Ovary (tissue), 7 donors: ENCODE measurements at regions not wholly inside any gene's neighbourhood (a gene's known extent, or its start where the extent isn't known, plus 50 kb on each side); places are given as distances from the start of the nearest gene placed in this dataset.

Experiments
- DNase-seq, 5 donors: peaks; one replicate each; pipeline ENCODE4 v3.0.0-alpha.2; 2019 to 2020
- H3K27ac ChIP-seq, 2 donors: fragments of 200-600 bp; one replicate each; pipeline versions ENCODE4 v1.5.1 to v1.8.0; 2019 to 2022
- H3K27me3 ChIP-seq: fragments of 200-600 bp; one replicate; pipeline ENCODE4 v1.8.0; 2022
- H3K36me3 ChIP-seq: fragments of 200-600 bp; sonication (generic); one replicate; pipeline ENCODE4 v1.5.1; 2019
- H3K4me1 ChIP-seq: one replicate; pipeline ENCODE4 v1.8.1; 2013; ENCODE audit warnings: mild to moderate bottlenecking, moderate library complexity; ENCODE audit not compliant: insufficient read depth
- H3K4me3 ChIP-seq: fragments of 200-600 bp; sonication (generic); one replicate; pipeline ENCODE4 v1.5.1; 2017
- H3K9me3 ChIP-seq, 2 donors: fragments of 200-600 bp in 1 of 2; sonication (generic) in 1 of 2; one replicate each; pipeline versions ENCODE4 v1.5.1 to v1.8.1; 2013 to 2019; ENCODE audit warnings: mild to moderate bottlenecking in 1 of 2, moderate library complexity in 1 of 2
- CTCF ChIP-seq, 3 donors: fragments of 450-650 bp in 2 of 3; fragments of 200-600 bp in 1 of 3; IDR thresholded peaks; one replicate each; pipeline versions ENCODE4 v1.5.1 to v1.8.0; 2016 to 2022; ENCODE audit warnings: antibody characterized with exemption in 3 of 3, mild to moderate bottlenecking in 1 of 3
- EP300 ChIP-seq: sonication (generic); formaldehyde crosslinking; IDR thresholded peaks from one replicate; pipeline ENCODE4 v1.6.1; 2017; ENCODE audit warnings: antibody characterized with exemption
- POLR2A ChIP-seq: fragments of 450-650 bp; IDR thresholded peaks from one replicate; pipeline ENCODE4 v1.6.1; 2017; ENCODE audit warnings: antibody characterized with exemption, mild to moderate bottlenecking, moderate library complexity
- WGBS, 3 donors: extraction: QIAGEN DNeasy Blood & Tissue Kit in 1 of 3; methylation state at CpG; one replicate each; pipeline versions ENCODE4 v1.1.5 to v1.1.7; 2013 to 2017; 5-methylcytosine and 5-hydroxymethylcytosine counted together
- intact Hi-C, 4 donors: fragments of 100-400 bp; cut with DNase I; formaldehyde crosslinking; loops; one replicate each; pipeline versions ENCODE4 v1.11.0 to v1.15.1; 2022 to 2023
- donor health status: DM: no; HTN: no; CAD: no; lungs with moderate emphysema.
- donor health status: DM: no; HTN: no; CAD: no.
- donor health status: Bipolar disorder and iron deficiency.
- donor health status: DM: no; HTN: no; CAD: no.
- donor health status: DM: yes; HTN: yes; CAD: no.

GRCh38 chr3:99410789-99411311 lies 227.5 kb upstream of the COL8A1 start:
- 15 to 24% (median 19%) methylated on average over 7 of the region's 7 CpGs for WGBS, 3 donors

GRCh38 chr3:99409961-99410360 lies 228.4 kb upstream of the COL8A1 start:
- DNase-seq, result no peak
- Histone ChIP-seq H3K27ac (no peak overlapping the region), H3K27me3 (no peaks in the 10 kb centered on the region), H3K4me1 (no peaks in the 10 kb centered on the region), H3K9me3 (no peaks in the 10 kb centered on the region), H3K4me3 (no peak overlapping the region), H3K36me3 (no peaks in the 10 kb centered on the region)
- intact Hi-C loops, result no loop called here
- TF ChIP-seq CTCF (IDR thresholded peaks at IDR 0.05) (no peak), POLR2A (no peak), EP300 (no peak)
- 97 to 100% (median 100%) methylated on average over 1 of the region's 1 CpG for WGBS, 3 donors

More at GRCh38 chr3:99410789-99411311, 227.5 kb upstream of the COL8A1 start:
- no peaks in the 10 kb centered on the region for H3K27me3 ChIP-seq
- intact Hi-C loops, result no loop called here
- no peaks in the 10 kb centered on the region for H3K9me3 ChIP-seq
- H3K4me3 ChIP-seq, result no peak overlapping the region
- TF ChIP-seq EP300, result no peak
- no peak for TF ChIP-seq POLR2A
- TF ChIP-seq CTCF (IDR thresholded peaks at IDR 0.05), result no peak
- DNase-seq, result no peak
- H3K4me1 ChIP-seq, result no peaks in the 10 kb centered on the region
- H3K27ac ChIP-seq, result no peak overlapping the region
- H3K36me3 ChIP-seq, result no peaks in the 10 kb centered on the region

- Histone ChIP-seq H3K27me3 (no peaks in the 10 kb centered on the region), H3K27ac (no peak overlapping the region), H3K4me3 (no peak overlapping the region), H3K36me3 (no peaks in the 10 kb centered on the region), H3K9me3 (no peaks in the 10 kb centered on the region), H3K4me1 (no peaks in the 10 kb centered on the region)
- 79 to 82% (median 81%) methylated on average over 4 of the region's 4 CpGs for WGBS, 3 donors
- no peak for TF ChIP-seq POLR2A
- no peak for TF ChIP-seq EP300
- no peak for TF ChIP-seq CTCF (IDR thresholded peaks at IDR 0.05)
- intact Hi-C loops, result no loop called here
- no peak for DNase-seq
Observed at GRCh38 chr3:99407257-99407656, 231.1 kb upstream of the COL8A1 start.

GRCh38 chr3:99402755-99403154 lies 235.6 kb upstream of the COL8A1 start:
- H3K36me3 ChIP-seq, result no peaks in the 10 kb centered on the region
- H3K27ac ChIP-seq, result no peak overlapping the region
- H3K4me1 ChIP-seq, result no peaks in the 10 kb centered on the region
- TF ChIP-seq POLR2A, result no peak
- TF ChIP-seq CTCF (IDR thresholded peaks at IDR 0.05), result no peak
- no peak for TF ChIP-seq EP300
- 94 to 97% (median 96%) methylated on average over 1 of the region's 1 CpG for WGBS, 3 donors
- H3K4me3 ChIP-seq, result no peak overlapping the region
- no peaks in the 10 kb centered on the region for H3K27me3 ChIP-seq
- no peak for DNase-seq
- no peaks in the 10 kb centered on the region for H3K9me3 ChIP-seq
- intact Hi-C loops, result no loop called here
